SK-N-SH treated with all-trans-retinoic acid at 6 μM for 48 hours (cell line): ENCODE measurements at regions not wholly inside any gene's neighbourhood (a gene's known extent, or its start where the extent isn't known, plus 50 kb on each side); places are given as distances from the start of the nearest gene placed in this dataset.

Experiments
- ATAC-seq: fragments of 200-7000 bp; cut with Tn5 transposase; 3 replicates; pipeline ENCODE4 v1.9.1; 2020; ENCODE audit warnings: mild to moderate bottlenecking, moderate library complexity
- ARNTL ChIP-seq: fragments of 450-650 bp; formaldehyde crosslinking; IDR thresholded peaks from 2 replicates; pipeline ENCODE4 v1.5.0; 2020; ENCODE audit warnings: low read depth, mild to moderate bottlenecking, moderate library complexity, borderline replicate concordance
- BACH2 ChIP-seq: fragments of 250-450 bp; sonication (Bioruptor Pico); IDR thresholded peaks from 2 replicates; pipeline ENCODE4 v1.9.0; 2021; ENCODE audit warnings: mild to moderate bottlenecking, borderline replicate concordance
- CREB5 ChIP-seq: fragments of 250-450 bp; sonication (Bioruptor Pico); IDR thresholded peaks from 2 replicates; pipeline ENCODE4 v1.5.1; 2020; ENCODE audit warnings: low read depth, mild to moderate bottlenecking, moderate library complexity
- CSDC2 ChIP-seq: fragments of 250-450 bp; sonication (Bioruptor Pico); IDR thresholded peaks from 2 replicates; pipeline ENCODE4 v1.5.0; 2020; ENCODE audit warnings: mild to moderate bottlenecking, moderate library complexity
- CSRNP3 ChIP-seq: fragments of 250-450 bp; sonication (Bioruptor Pico); IDR thresholded peaks from 2 replicates; pipeline ENCODE4 v1.5.1; 2021; ENCODE audit warnings: mild to moderate bottlenecking, moderate library complexity
- ESRRG ChIP-seq: fragments of 250-450 bp; sonication (Bioruptor Pico); IDR thresholded peaks from 2 replicates; pipeline ENCODE4 v1.6.1; 2021; ENCODE audit warnings: mild to moderate bottlenecking
- GLIS3 ChIP-seq: fragments of 250-450 bp; sonication (Bioruptor Pico); IDR thresholded peaks from 2 replicates; pipeline ENCODE4 v1.5.0; 2020; ENCODE audit warnings: mild to moderate bottlenecking, moderate library complexity
- ISL1 ChIP-seq: fragments of 250-450 bp; sonication (Bioruptor Pico); IDR thresholded peaks from 2 replicates; pipeline ENCODE4 v2.1.2; 2022; ENCODE audit warnings: mild to moderate bottlenecking, moderate library complexity
- OSR1 ChIP-seq: fragments of 250-450 bp; sonication (Bioruptor Pico); IDR thresholded peaks from 2 replicates; pipeline ENCODE4 v1.8.0; 2022; ENCODE audit warnings: moderate library complexity, mild to moderate bottlenecking, inconsistent platforms
- PATZ1 ChIP-seq: fragments of 250-450 bp; sonication (Bioruptor Pico); IDR thresholded peaks from 2 replicates; pipeline ENCODE4 v1.8.0; 2020; ENCODE audit warnings: mild to moderate bottlenecking, moderate library complexity, borderline replicate concordance
- PPARA ChIP-seq: fragments of 250-450 bp; sonication (Bioruptor Pico); IDR thresholded peaks from 2 replicates; pipeline ENCODE4 v1.5.0; 2020; ENCODE audit warnings: mild to moderate bottlenecking, borderline replicate concordance
- RARB ChIP-seq: fragments of 250-450 bp; sonication (Bioruptor Pico); IDR thresholded peaks from 2 replicates; pipeline ENCODE4 v1.8.0; 2021; ENCODE audit warnings: mild to moderate bottlenecking, moderate library complexity
- SNAI2 ChIP-seq: fragments of 250-450 bp; sonication (Bioruptor Pico); IDR thresholded peaks from 2 replicates; pipeline ENCODE4 v1.5.0; 2020; ENCODE audit warnings: mild to moderate bottlenecking, moderate library complexity
- TCF4 ChIP-seq: fragments of 250-450 bp; sonication (Bioruptor Pico); IDR thresholded peaks from 2 replicates; pipeline ENCODE4 v1.8.0; 2021; ENCODE audit warnings: mild to moderate bottlenecking, moderate library complexity, borderline replicate concordance
- TOX ChIP-seq: fragments of 250-450 bp; sonication (Bioruptor Pico); IDR thresholded peaks from 2 replicates; pipeline ENCODE4 v1.8.0; 2021; ENCODE audit warnings: mild to moderate bottlenecking, moderate library complexity, borderline replicate concordance
- TSHZ2 ChIP-seq: fragments of 250-450 bp; sonication (Bioruptor Pico); IDR thresholded peaks from 2 replicates; pipeline ENCODE4 v1.5.0; 2020; ENCODE audit warnings: mild to moderate bottlenecking, moderate library complexity
- ZC3H10 ChIP-seq: fragments of 250-450 bp; sonication (Bioruptor Pico); IDR thresholded peaks from 2 replicates; pipeline ENCODE4 v1.5.1; 2021; ENCODE audit warnings: mild to moderate bottlenecking, moderate library complexity
- ZFP3 ChIP-seq: fragments of 250-450 bp; sonication (Bioruptor Pico); IDR thresholded peaks from 2 replicates; pipeline ENCODE4 v1.5.0; 2020; ENCODE audit warnings: mild to moderate bottlenecking, moderate library complexity
- ZFP30 ChIP-seq: fragments of 450-650 bp; formaldehyde crosslinking; IDR thresholded peaks from 2 replicates; pipeline ENCODE4 v1.5.0; 2022; ENCODE audit warnings: mild to moderate bottlenecking, moderate library complexity
- ZNF565 ChIP-seq: fragments of 450-650 bp; formaldehyde crosslinking; conservative IDR thresholded peaks from 2 replicates; pipeline ENCODE4 v1.5.0; 2020; ENCODE audit warnings: low read depth, mild to moderate bottlenecking, moderate library complexity
- ZNF70 ChIP-seq: fragments of 450-650 bp; formaldehyde crosslinking; IDR thresholded peaks from 2 replicates; pipeline ENCODE4 v1.5.0; 2020; ENCODE audit warnings: mild to moderate bottlenecking, moderate library complexity
- ZNF8 ChIP-seq: fragments of 450-650 bp; formaldehyde crosslinking; IDR thresholded peaks from 2 replicates; pipeline ENCODE4 v1.5.0; 2020; ENCODE audit warnings: mild to moderate bottlenecking, moderate library complexity

- TF ChIP-seq TSHZ2 (CRISPR knock-in tag) (no peak), GLIS3 (no peak), TCF4 (CRISPR knock-in tag) (no peak), TOX (no peak), ZNF70 (CRISPR knock-in tag) (no peak), BACH2 (CRISPR knock-in tag) (no peak)
- TF ChIP-seq, all 23 proteins: peak for 0
These were observed 2233.9 kb upstream of the TENM3 start (continued) for GRCh38 chr4:180009316-180009715.

- peak; percentile 92 for ATAC-seq
- TF ChIP-seq ZNF8 (CRISPR knock-in tag) (no peak), ZFP3 (CRISPR knock-in tag) (no peak), PATZ1 (CRISPR knock-in tag) (no peak), OSR1 (CRISPR knock-in tag) (no peak), ISL1 (CRISPR knock-in tag) (no peak), ESRRG (CRISPR knock-in tag) (no peak), TOX (no peak), ZNF565 (no peak), TSHZ2 (CRISPR knock-in tag) (no peak), TCF4 (CRISPR knock-in tag) (no peak), ZNF70 (CRISPR knock-in tag) (no peak), PPARA (no peak), ARNTL (CRISPR knock-in tag) (no peak)
These were observed 2214.5 kb upstream of the TENM3 start for GRCh38 chr4:180028682-180029081.

GRCh38 chr4:180031330-180031729 is 2211.9 kb upstream of the TENM3 start:
- no peak for TF ChIP-seq ZFP30
- TF ChIP-seq PPARA: no peak
- no peak for TF ChIP-seq CREB5
- no peak for TF ChIP-seq TCF4 (CRISPR knock-in tag)
- no peak for TF ChIP-seq CSDC2
- no peak for TF ChIP-seq ZC3H10
- no peak for TF ChIP-seq PATZ1 (CRISPR knock-in tag)
- TF ChIP-seq TOX: no peak
- TF ChIP-seq ISL1 (CRISPR knock-in tag): no peak
- TF ChIP-seq ZNF70 (CRISPR knock-in tag): no peak
- TF ChIP-seq ESRRG (CRISPR knock-in tag): no peak
- TF ChIP-seq GLIS3: no peak
- TF ChIP-seq ARNTL (CRISPR knock-in tag): no peak
- no peak for TF ChIP-seq CSRNP3
- no peak for TF ChIP-seq ZNF8 (CRISPR knock-in tag)
- no peak for TF ChIP-seq SNAI2 (CRISPR knock-in tag)
- no peak for TF ChIP-seq RARB (CRISPR knock-in tag)
- TF ChIP-seq ZNF565: no peak
- TF ChIP-seq ZFP3 (CRISPR knock-in tag): no peak
- no peak for TF ChIP-seq BACH2 (CRISPR knock-in tag)
- no peak for ATAC-seq
